ENCODE measurements at regions not wholly inside any gene's neighbourhood (a gene's known extent, or its start where the extent isn't known, plus 50 kb on each side); places are given as distances from the start of the nearest gene placed in this dataset.

- CTCF ChIA-PET, result no interaction called here
- no peak for DNase-seq (ENCODE audit: extremely low spot score)
- no peak for TF ChIP-seq SP1 (IDR thresholded peaks at IDR 0.05)
- no peak for TF ChIP-seq PKNOX1 (IDR thresholded peaks at IDR 0.05)
- POLR2A ChIA-PET, result no interaction called here
These were observed 87.2 kb downstream of the ATPSCKMT start for GRCh38 chr5:10162468-10162867.

- CTCF ChIA-PET, result no interaction called here
These were observed 87.9 kb downstream of the ATPSCKMT start for GRCh38 chr5:10161778-10162177.

GRCh38 chr5:10160241-10160640, 89.4 kb downstream of the ATPSCKMT start:
- CTCF ChIA-PET, result no interaction called here
- no peak for DNase-seq (ENCODE audit: extremely low spot score)
- no peak for TF ChIP-seq ARNT (IDR thresholded peaks at IDR 0.05)
- no peak for TF ChIP-seq SUZ12 (IDR thresholded peaks at IDR 0.05)
- no peak for TF ChIP-seq NFRKB (IDR thresholded peaks at IDR 0.05)
- POLR2A ChIA-PET, result no interaction called here

More at GRCh38 chr5:10161778-10162177, 87.9 kb downstream of the ATPSCKMT start:
- DNase-seq (ENCODE audit: extremely low spot score), result no peak
- POLR2A ChIA-PET, result no interaction called here
- TF ChIP-seq L3MBTL2 (conservative IDR thresholded peaks at IDR 0.05) (no peak), ARNT (IDR thresholded peaks at IDR 0.05) (no peak)

- CTCF ChIA-PET, result no interaction called here
These were observed 90.8 kb downstream of the ATPSCKMT start for GRCh38 chr5:10158886-10159285.

GRCh38 chr5:10157085-10157669, 92.5 kb downstream of the ATPSCKMT start:
- DNase-seq (ENCODE audit: extremely low spot score), result no peak
- POLR2A ChIA-PET, result no interaction called here
- CTCF ChIA-PET, result interaction anchor here (0.7 kb wide), 1 partner anchor 1701 kb away, joined by 4 read pairs; no protein-coding TSS in a partner anchor
- no peak for TF ChIP-seq FOXK2 (IDR thresholded peaks at IDR 0.05)
- no peak for TF ChIP-seq PKNOX1 (IDR thresholded peaks at IDR 0.05)
- TF ChIP-seq FOXM1 (IDR thresholded peaks at IDR 0.05; ENCODE audit: borderline replicate concordance), result no peak
- no peak for TF ChIP-seq FOXA1 (IDR thresholded peaks at IDR 0.05)
- no peak for TF ChIP-seq NFRKB (IDR thresholded peaks at IDR 0.05)
- no peak for TF ChIP-seq ZNF384 (IDR thresholded peaks at IDR 0.05)
- no peak for TF ChIP-seq HDGF (IDR thresholded peaks at IDR 0.05; ENCODE audit: borderline replicate concordance)
- TF ChIP-seq L3MBTL2 (conservative IDR thresholded peaks at IDR 0.05), result no peak
- no peak for TF ChIP-seq ELF4 (IDR thresholded peaks at IDR 0.05)
- no peak for TF ChIP-seq CTBP1 (IDR thresholded peaks at IDR 0.05; ENCODE audit: borderline replicate concordance)

More at GRCh38 chr5:10158886-10159285, 90.8 kb downstream of the ATPSCKMT start:
- TF ChIP-seq LEF1 (IDR thresholded peaks at IDR 0.05; ENCODE audit: borderline replicate concordance), result no peak
- no peak for TF ChIP-seq CTBP1 (IDR thresholded peaks at IDR 0.05; ENCODE audit: borderline replicate concordance)
- TF ChIP-seq FOXA1 (IDR thresholded peaks at IDR 0.05), result no peak
- TF ChIP-seq PKNOX1 (IDR thresholded peaks at IDR 0.05), result no peak
- TF ChIP-seq SP1 (IDR thresholded peaks at IDR 0.05), result no peak
- TF ChIP-seq ELF4 (IDR thresholded peaks at IDR 0.05), result no peak
- no peak for TF ChIP-seq NFRKB (IDR thresholded peaks at IDR 0.05)
- TF ChIP-seq FOXK2 (IDR thresholded peaks at IDR 0.05), result no peak
- TF ChIP-seq L3MBTL2 (conservative IDR thresholded peaks at IDR 0.05), result no peak
- no peak for TF ChIP-seq TARDBP (IDR thresholded peaks at IDR 0.05)
- no peak for TF ChIP-seq ARNT (IDR thresholded peaks at IDR 0.05)
- no peak for TF ChIP-seq HDGF (IDR thresholded peaks at IDR 0.05; ENCODE audit: borderline replicate concordance)
- POLR2A ChIA-PET, result no interaction called here
- no peak for DNase-seq (ENCODE audit: extremely low spot score)

GRCh38 chr5:10155897-10156667, 93.6 kb downstream of the ATPSCKMT start:
- CTCF ChIA-PET, result no interaction called here
- POLR2A ChIA-PET, result no interaction called here
- no peak for DNase-seq (ENCODE audit: extremely low spot score)
- TF ChIP-seq SP1 (IDR thresholded peaks at IDR 0.05) (no peak), FOXA1 (IDR thresholded peaks at IDR 0.05) (no peak), TARDBP (IDR thresholded peaks at IDR 0.05) (no peak), L3MBTL2 (conservative IDR thresholded peaks at IDR 0.05) (no peak), PKNOX1 (IDR thresholded peaks at IDR 0.05) (no peak)
